NCI-H2196 (cell line): ENCODE measurements at regions not wholly inside any gene's neighbourhood (a gene's known extent, or its start where the extent isn't known, plus 50 kb on each side); places are given as distances from the start of the nearest gene placed in this dataset.

ENCODE experiments used
- DNase-seq: peaks from one replicate; lab custom pipeline; 2025; ENCODE audit not compliant: unreplicated experiment; lab: John Stamatoyannopoulos, UW

GRCh38 chr3:25306066-25306465 lies 122.0 kb upstream of the RARB start:
- no peak for DNase-seq

GRCh38 chr3:25306705-25307104 lies 121.4 kb upstream of the RARB start:
- DNase-seq, result no peak

DNA sequence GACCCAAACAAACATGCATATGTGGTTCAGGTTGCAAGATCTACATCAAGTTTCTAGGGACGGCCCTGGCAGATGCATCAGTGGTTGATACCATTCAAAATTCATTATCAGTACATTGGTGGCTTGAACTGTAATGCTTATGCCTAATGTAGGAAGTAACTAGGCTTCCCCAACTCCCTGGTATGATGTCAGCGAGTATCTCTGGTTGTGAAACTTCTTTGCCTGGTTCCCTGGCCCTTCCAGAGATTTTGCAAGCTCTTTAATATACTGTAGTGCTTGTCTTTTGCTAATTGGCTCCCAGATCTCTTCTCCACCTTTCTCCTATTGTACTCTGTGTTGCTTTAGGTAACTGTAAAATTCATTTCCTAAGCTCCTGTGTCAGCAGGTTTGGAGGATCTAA lies 114.8 kb upstream of the RARB start:
- no peak for DNase-seq

DNA sequence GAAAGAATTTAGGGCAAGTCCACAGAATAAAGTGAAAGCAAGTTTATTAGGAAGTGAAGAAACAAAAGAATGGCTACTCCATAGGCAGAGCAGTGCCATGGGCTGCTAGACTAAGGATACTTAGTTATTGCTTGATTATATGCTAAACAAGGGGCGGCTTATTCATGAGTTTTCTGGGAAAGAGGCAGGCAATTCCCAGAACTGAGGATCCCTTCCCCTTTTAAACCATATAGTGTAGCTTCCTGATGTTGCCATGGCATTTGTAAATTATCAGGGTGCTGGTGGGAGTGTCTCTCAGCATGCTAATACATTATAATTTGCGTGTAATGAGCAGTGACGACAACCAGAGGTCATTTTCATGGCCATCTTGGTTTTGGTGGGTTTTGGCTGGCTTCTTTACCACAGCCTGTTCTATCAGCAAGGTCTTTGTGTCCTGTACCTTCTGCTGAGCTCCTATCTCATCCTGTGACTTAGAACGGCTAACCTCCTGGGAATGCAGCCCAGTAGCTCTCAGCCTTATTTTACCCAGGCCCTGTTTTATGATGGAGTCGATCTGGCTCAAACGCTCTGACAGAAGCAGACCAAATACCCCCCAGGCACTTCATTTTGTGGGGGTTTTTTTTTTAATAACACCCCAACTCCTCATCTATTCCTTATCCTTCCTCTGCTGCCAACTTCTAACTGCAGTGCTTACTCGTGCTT lies 103.0 kb upstream of the RARB start:
- no peak for DNase-seq

- DNase-seq, result no peak
These were observed 92.7 kb upstream of the RARB start for GRCh38 chr3:25335356-25335755.

DNA sequence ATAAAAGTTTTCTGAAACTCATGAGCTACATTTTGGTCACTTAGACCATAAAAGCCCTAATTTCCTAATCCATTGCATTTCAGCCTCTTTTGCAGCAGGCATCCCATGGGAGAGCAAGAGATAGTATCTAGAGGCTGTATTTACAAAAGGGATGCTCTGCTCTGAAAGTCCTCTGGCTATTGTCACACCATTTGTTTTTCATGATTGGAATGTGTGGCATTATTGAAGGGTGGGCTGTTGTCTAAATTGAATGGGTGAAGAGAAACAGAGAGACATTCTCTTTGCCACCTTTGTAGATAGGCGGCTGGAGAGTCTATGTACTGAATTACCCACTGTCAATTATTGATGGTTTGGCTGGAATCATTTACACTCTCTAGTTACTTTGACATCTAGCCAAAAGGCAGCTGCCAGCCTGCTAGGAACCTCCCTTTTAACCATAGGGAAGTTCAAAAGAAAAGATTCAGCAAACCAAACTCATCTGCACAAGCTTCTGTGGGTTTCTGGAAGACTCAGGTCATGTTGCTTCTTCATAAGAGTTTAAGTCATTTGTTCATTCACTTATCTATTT lies 89.8 kb upstream of the RARB start:
- no peak for DNase-seq

- no peak for DNase-seq
These were observed 88.8 kb upstream of the RARB start for GRCh38 chr3:25339225-25339624.

DNA sequence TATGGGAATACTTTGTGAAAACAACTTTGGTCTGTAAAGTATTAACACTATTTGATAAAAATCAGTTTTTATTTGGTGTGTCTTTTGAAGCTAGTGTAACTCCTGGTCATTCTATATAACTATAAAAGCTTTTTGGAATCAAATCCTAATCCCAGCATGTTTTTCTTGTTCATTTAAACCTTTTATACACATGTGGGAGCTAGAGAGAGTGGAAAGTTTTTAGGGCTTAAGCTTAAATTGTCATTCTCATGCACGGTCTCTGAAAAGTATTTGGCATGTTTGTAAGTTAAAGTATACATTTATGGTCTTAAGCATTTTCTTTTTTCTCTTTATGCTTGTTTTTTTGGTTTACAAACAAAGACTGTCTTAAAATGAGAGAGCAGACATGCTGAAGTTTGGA lies 83.4 kb upstream of the RARB start:
- DNase-seq, result no peak

- DNase-seq, result no peak
These were observed 79.0 kb upstream of the RARB start for GRCh38 chr3:25349095-25349494.

DNA sequence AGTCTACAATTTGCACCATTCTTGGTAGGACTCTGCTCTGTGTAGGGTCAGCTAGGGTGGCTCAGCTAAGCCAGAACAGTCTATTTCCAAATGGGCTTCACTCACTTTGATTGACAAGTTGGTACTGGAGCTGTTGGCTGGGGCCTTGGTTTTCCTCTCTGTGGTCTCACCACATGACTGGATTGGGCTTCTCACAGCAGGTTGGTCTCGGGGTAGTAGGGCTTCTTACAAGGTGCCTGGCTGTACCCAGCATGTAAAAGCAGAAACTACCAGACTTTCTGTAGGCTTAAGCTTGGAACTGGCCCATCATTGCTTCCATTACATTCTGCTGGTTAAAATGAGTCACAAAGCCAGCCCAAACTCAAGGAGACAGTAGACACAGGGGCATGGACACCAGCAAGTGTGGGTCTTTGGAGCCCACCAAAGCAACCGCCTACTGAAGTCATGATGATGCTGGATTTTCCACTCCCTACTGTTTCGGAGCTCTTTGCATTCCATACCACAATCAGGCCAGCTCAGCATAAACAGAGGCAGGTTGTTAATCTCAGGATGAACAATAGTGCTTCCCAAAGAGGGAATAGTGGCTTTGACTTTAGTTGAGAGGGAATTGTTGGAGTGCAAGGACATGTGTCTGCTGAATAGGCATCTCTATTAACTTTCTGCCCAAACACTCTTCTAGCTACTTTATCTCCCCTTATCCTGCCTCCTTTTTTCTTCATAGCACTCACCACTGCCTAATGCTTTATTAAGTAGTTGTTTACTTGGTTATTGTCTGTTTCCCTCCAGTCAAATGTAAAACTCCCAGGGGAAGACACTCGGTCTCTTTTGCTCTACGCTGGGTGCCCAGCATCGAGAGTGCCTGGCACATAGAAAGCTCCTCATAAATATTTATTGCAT lies 78.0 kb upstream of the RARB start:
- no peak for DNase-seq

DNA sequence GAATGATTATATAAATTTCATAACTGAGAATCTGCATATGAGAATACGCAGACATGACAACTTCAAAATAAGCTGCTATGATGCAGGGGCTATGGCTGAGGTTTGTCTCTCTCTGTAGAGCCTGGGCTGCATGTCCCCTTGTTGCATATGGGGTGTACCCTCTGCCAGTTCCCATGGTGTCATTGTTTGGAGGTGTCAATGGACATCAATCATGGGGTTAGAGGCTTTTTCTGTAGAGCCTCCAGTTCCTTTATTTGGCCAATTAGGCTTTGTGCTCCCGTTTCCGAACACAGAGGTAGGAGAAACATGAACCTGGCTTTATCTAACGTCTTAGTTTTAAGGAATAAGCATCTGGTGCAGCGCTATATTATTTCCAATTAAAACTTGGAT lies 77.3 kb upstream of the RARB start:
- DNase-seq, result no peak

DNA sequence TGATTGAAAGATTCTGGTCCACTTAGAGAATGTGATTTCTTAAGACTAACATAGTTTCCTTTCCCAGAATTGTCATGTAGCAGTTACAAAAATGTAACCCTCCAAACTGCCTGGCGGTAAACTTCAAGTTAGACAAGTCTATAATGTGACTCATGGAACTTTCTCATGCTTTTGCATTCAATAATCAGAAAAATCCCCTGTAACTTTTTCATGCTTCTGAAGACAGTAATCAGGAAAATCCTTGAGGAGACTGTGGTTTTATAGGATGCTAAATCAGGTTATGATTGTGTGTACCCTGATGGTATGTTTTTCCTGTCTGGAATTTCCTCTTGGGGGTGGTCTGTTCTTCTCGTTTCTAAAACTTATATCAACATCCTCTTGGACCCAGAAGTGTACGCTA lies 74.0 kb upstream of the RARB start:
- no peak for DNase-seq

- DNase-seq, result no peak
These were observed 72.8 kb upstream of the RARB start for GRCh38 chr3:25355034-25355885.

- no peak for DNase-seq
These were observed 72.1 kb upstream of the RARB start for GRCh38 chr3:25355998-25356397.

DNA sequence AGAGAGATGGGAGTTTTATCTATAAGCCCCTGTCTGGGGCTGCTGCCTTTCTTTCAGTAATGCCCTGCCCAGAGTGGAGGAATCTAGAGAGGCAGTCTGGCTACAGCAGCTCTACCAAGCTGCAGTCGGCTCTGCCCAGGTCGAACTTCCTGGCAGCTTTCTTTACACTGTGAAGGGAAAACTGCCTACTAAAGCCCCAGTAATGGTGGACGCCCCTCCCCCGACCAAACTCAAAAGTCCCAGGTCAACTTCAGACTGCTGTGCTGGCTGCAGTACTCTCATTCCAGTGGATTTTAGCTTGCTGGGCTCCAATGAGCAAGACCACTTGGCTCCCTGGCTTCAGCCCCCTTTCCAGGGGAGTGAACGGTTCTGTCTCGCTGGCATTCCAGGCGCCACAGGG lies 65.9 kb upstream of the RARB start:
- no peak for DNase-seq

- no peak for DNase-seq
These were observed 62.4 kb upstream of the RARB start for GRCh38 chr3:25365636-25366035.

DNA sequence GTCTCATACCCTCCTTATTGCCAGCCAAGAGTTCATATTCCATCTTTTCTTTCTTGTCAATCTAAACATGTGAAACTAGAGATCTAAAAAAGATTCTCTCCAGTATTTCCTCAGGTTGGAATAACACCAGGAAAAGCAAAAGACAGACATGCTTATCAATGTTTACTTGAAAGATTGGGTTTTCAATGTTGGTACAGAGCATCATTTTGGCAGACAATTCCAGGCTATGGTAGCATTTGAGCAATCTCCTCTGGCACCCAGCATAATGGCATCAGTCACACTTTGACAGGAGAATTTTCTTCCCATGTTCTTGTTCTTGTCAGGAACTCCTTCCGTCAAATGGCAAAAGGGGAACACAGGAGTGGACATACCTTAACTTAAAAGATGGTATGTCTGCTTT lies 61.0 kb upstream of the RARB start:
- no peak for DNase-seq

DNA sequence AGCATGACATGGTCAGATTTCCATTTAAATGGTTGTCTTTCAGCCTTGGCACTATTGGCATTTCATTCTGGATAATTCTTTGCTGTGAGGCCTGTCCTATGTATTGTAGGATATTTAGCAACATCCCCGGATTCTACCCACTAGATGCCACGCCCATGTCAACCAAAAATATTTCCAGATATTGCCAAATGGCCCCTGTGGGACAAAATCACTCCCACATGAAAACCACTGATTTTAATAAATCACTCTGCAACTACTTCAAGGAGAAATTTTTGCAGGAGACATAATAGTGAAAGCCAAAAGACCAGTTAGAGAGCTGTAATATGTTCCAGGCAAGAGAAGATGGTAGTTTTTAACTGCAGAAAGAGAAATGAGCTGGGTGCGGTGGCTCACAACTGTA lies 55.9 kb upstream of the RARB start:
- DNase-seq, result no peak

GRCh38 chr3:25376340-25376739 lies 51.7 kb upstream of the RARB start:
- no peak for DNase-seq

GRCh38 chr3:25377042-25377441 lies 51.0 kb upstream of the RARB start:
- no peak for DNase-seq
